Activated CD8-positive, alpha-beta T cell treated with anti-CD3 and anti-CD28 coated beads for 36 hours (primary cell): ENCODE measurements at regions not wholly inside any gene's neighbourhood (a gene's known extent, or its start where the extent isn't known, plus 50 kb on each side); places are given as distances from the start of the nearest gene placed in this dataset.

Experiments
- ATAC-seq: fragments of 200-7000 bp; cut with Tn5 transposase; one replicate; pipeline ENCODE4 v1.10.0; 2021; ENCODE audit warnings: mild to moderate bottlenecking, moderate library complexity
- CTCF ChIA-PET: fragments of 350-600 bp; sonication (Branson Sonifier 250); formaldehyde crosslinking; loops from one replicate; lab custom pipeline; 2021; ENCODE audit warnings: antibody characterized with exemption; lab: Charles Lee
- POLR2A ChIA-PET: fragments of 350-600 bp; sonication (Branson Sonifier 250); formaldehyde crosslinking; loops from one replicate; lab custom pipeline; 2021; ENCODE audit warnings: antibody characterized with exemption; lab: Charles Lee
- DNase-seq: peaks from one replicate; pipeline ENCODE4 v3.0.0-alpha.2; 2020
- H3K27ac Mint-ChIP-seq: one replicate; pipeline ENCODE4 v1.8.0; 2021; ENCODE audit warnings: mild to moderate bottlenecking, mixed read lengths
- H3K27me3 Mint-ChIP-seq: one replicate; pipeline ENCODE4 v1.8.0; 2021; ENCODE audit warnings: mixed read lengths
- H3K36me3 Mint-ChIP-seq: one replicate; pipeline ENCODE4 v1.8.0; 2021; ENCODE audit warnings: low read depth, mixed read lengths
- H3K4me1 Mint-ChIP-seq: one replicate; pipeline ENCODE4 v1.8.0; 2021; ENCODE audit warnings: low read depth, mixed read lengths
- H3K4me3 Mint-ChIP-seq: one replicate; pipeline ENCODE4 v1.8.0; 2021; ENCODE audit warnings: mild to moderate bottlenecking, moderate library complexity, mixed read lengths
- H3K9me3 Mint-ChIP-seq: one replicate; pipeline ENCODE4 v1.8.0; 2021; ENCODE audit warnings: mixed read lengths
- CTCF ChIP-seq: fragments of 200-600 bp; IDR thresholded peaks from one replicate; pipeline ENCODE4 v1.8.0; 2022; ENCODE audit warnings: antibody characterized with exemption, mild to moderate bottlenecking
- intact Hi-C: fragments of 100-400 bp; cut with micrococcal nuclease; formaldehyde crosslinking; loops from one replicate; pipeline ENCODE4 v1.10.0; 2022

GRCh38 chr10:3423384-3423783 lies 250.8 kb upstream of the PITRM1 start:
- Mint-ChIP-seq H3K36me3 (no peaks in the 10 kb centered on the region), H3K27ac (no peak overlapping the region), H3K9me3 (no peaks in the 10 kb centered on the region), H3K4me1 (peaks cover 37% of the 10 kb centered on the region), H3K4me3 (no peak overlapping the region), H3K27me3 (peaks cover 11% of the 10 kb centered on the region)
- ChIA-PET CTCF (no interaction called here), POLR2A (no interaction called here)
- no peak for TF ChIP-seq CTCF
- no peak for DNase-seq
- intact Hi-C loops: no loop called here
- no peak for ATAC-seq

GRCh38 chr10:3422282-3422681 lies 249.7 kb upstream of the PITRM1 start:
- Mint-ChIP-seq H3K9me3 (no peaks in the 10 kb centered on the region), H3K27ac (no peak overlapping the region), H3K4me1 (peaks cover 37% of the 10 kb centered on the region), H3K36me3 (no peaks in the 10 kb centered on the region), H3K27me3 (peaks cover 12% of the 10 kb centered on the region), H3K4me3 (peak overlapping the region; percentile 15)
- DNase-seq (peak; percentile 17), ATAC-seq (peak; percentile 55)
- CTCF ChIA-PET: no interaction called here
- POLR2A ChIA-PET: interaction anchor here (0.6 to 1.0 kb wide), 2 partner anchors 13 to 158 kb away, joined by 3 read pairs; no protein-coding TSS in a partner anchor
- intact Hi-C loops: no loop called here
- TF ChIP-seq CTCF: no peak

GRCh38 chr10:3421537-3422257 lies 249.1 kb upstream of the PITRM1 start:
- DNase-seq (peak; percentile 33), ATAC-seq (peak; percentile 69)
- no peaks in the 10 kb centered on the region for H3K36me3 Mint-ChIP-seq
- ChIA-PET POLR2A (interaction anchor here (0.6 to 1.0 kb wide), 2 partner anchors 13 to 159 kb away, joined by 3 read pairs; no protein-coding TSS in a partner anchor), CTCF (no interaction called here)
- H3K9me3 Mint-ChIP-seq: no peaks in the 10 kb centered on the region
- H3K4me3 Mint-ChIP-seq: peak overlapping the region; percentile 15
- TF ChIP-seq CTCF: no peak
- H3K27ac Mint-ChIP-seq: no peak overlapping the region
- intact Hi-C loops: no loop called here
- H3K4me1 Mint-ChIP-seq: peaks cover 37% of the 10 kb centered on the region
- peaks cover 12% of the 10 kb centered on the region for H3K27me3 Mint-ChIP-seq

GRCh38 chr10:3420527-3421469 lies 248.2 kb upstream of the PITRM1 start:
- ChIA-PET CTCF (no interaction called here), POLR2A (interaction anchor here (0.6 to 1.3 kb wide), 2 partner anchors 93 to 354 kb away, joined by 3 read pairs; no protein-coding TSS in a partner anchor)
- Mint-ChIP-seq H3K4me3 (no peak overlapping the region), H3K9me3 (no peaks in the 10 kb centered on the region), H3K27me3 (peaks cover 12% of the 10 kb centered on the region), H3K4me1 (peaks cover 32% of the 10 kb centered on the region), H3K27ac (no peak overlapping the region), H3K36me3 (no peaks in the 10 kb centered on the region)
- no peak for ATAC-seq
- DNase-seq: no peak
- intact Hi-C loops: no loop called here
- TF ChIP-seq CTCF: no peak
